ENCODE measurements at regions not wholly inside any gene's neighbourhood (a gene's known extent, or its start where the extent isn't known, plus 50 kb on each side); places are given as distances from the start of the nearest gene placed in this dataset.

- TF ChIP-seq CTCF (IDR thresholded peaks at IDR 0.05) (no peak), POLR2AphosphoS5 (IDR thresholded peaks at IDR 0.05) (no peak), EP300 (IDR thresholded peaks at IDR 0.05) (no peak)
Observed at GRCh38 chr1:229114850-229115365, 156.0 kb upstream of the RAB4A start.
